GM18519 (cell line): ENCODE measurements at regions not wholly inside any gene's neighbourhood (a gene's known extent, or its start where the extent isn't known, plus 50 kb on each side); places are given as distances from the start of the nearest gene placed in this dataset.
A peak's percentile ranks its signal among the peaks of the same experiment; 100 is the strongest.

Experiments used
- ATAC-seq: cut with Tn5 transposase; IDR thresholded peaks from one replicate; pipeline ENCODE4 v1.9.1; 2021; ENCODE audit warnings: mild to moderate bottlenecking, moderate library complexity; ENCODE audit not compliant: unreplicated experiment, low FRiP score

GRCh38 chr18:76686737-76687231 is 135.6 kb upstream of the ZNF236 start:
- ATAC-seq, result no peak

GRCh38 chr18:76685860-76686259 is 136.5 kb upstream of the ZNF236 start:
- no peak for ATAC-seq

GRCh38 chr18:76685402-76685801 is 137.0 kb upstream of the ZNF236 start:
- ATAC-seq, result no peak

- ATAC-seq, result no peak
Measured at GRCh38 chr18:76684265-76684664, 138.1 kb upstream of the ZNF236 start.

- ATAC-seq, result no peak
Measured at GRCh38 chr18:76679945-76680344, 142.4 kb upstream of the ZNF236 start.

GRCh38 chr18:76679259-76679658 is 143.1 kb upstream of the ZNF236 start:
- ATAC-seq, result no peak

- no peak for ATAC-seq
Measured at GRCh38 chr18:76678248-76678647, 144.1 kb upstream of the ZNF236 start.

- no peak for ATAC-seq
Measured at GRCh38 chr18:76674596-76674995, 147.8 kb upstream of the ZNF236 start.

GRCh38 chr18:76673281-76674185 is 148.8 kb upstream of the ZNF236 start:
- ATAC-seq, result no peak

- no peak for ATAC-seq
Measured at GRCh38 chr18:76672627-76673026, 149.7 kb upstream of the ZNF236 start.

GRCh38 chr18:76670564-76671288 is 151.6 kb upstream of the ZNF236 start:
- no peak for ATAC-seq

GRCh38 chr18:76668546-76668945 is 153.8 kb upstream of the ZNF236 start:
- no peak for ATAC-seq

GRCh38 chr18:76668119-76668518 is 154.2 kb upstream of the ZNF236 start:
- no peak for ATAC-seq

GRCh38 chr18:76667603-76668002 is 154.8 kb upstream of the ZNF236 start:
- ATAC-seq, result no peak

GRCh38 chr18:76662626-76663025 is 159.7 kb upstream of the ZNF236 start:
- no peak for ATAC-seq

- ATAC-seq, result no peak
Measured at GRCh38 chr18:76660571-76661192, 161.7 kb upstream of the ZNF236 start.

GRCh38 chr18:76658627-76659026 is 163.6 kb upstream of the ZNF516 start:
- ATAC-seq, result peak; percentile 44

GRCh38 chr18:76657911-76658470 is 162.9 kb upstream of the ZNF516 start:
- no peak for ATAC-seq

- no peak for ATAC-seq
Measured at GRCh38 chr18:76656925-76657827, 162.1 kb upstream of the ZNF516 start.

GRCh38 chr18:76654577-76654976 is 159.5 kb upstream of the ZNF516 start:
- no peak for ATAC-seq
